ENCODE measurements at regions not wholly inside any gene's neighbourhood (a gene's known extent, or its start where the extent isn't known, plus 50 kb on each side); places are given as distances from the start of the nearest gene placed in this dataset.

- DNase-seq = no peak
- Mint-ChIP-seq H3K27ac (no peak overlapping the region), H3K4me1 (no peaks in the 10 kb centered on the region), H3K27me3 (peaks cover 7% of the 10 kb centered on the region), H3K9me3 (no peaks in the 10 kb centered on the region), H3K4me3 (no peak overlapping the region), H3K36me3 (no peaks in the 10 kb centered on the region)
These were observed 283.0 kb upstream of the CDH4 start for GRCh38 chr20:60968853-60969720.

GRCh38 chr20:60970601-60971000, 281.5 kb upstream of the CDH4 start:
- H3K9me3 Mint-ChIP-seq = no peaks in the 10 kb centered on the region
- H3K36me3 Mint-ChIP-seq = no peaks in the 10 kb centered on the region
- H3K4me3 Mint-ChIP-seq = no peak overlapping the region
- H3K27ac Mint-ChIP-seq = no peak overlapping the region
- no peak for DNase-seq
- H3K4me1 Mint-ChIP-seq = no peaks in the 10 kb centered on the region
- peaks cover 7% of the 10 kb centered on the region for H3K27me3 Mint-ChIP-seq

GRCh38 chr20:60974022-60974421, 278.0 kb upstream of the CDH4 start:
- DNase-seq = no peak
- Mint-ChIP-seq H3K9me3 (peaks cover 3% of the 10 kb centered on the region), H3K4me1 (no peaks in the 10 kb centered on the region), H3K27me3 (peaks cover 6% of the 10 kb centered on the region), H3K27ac (no peak overlapping the region), H3K36me3 (no peaks in the 10 kb centered on the region), H3K4me3 (no peak overlapping the region)

- no peak for DNase-seq
- Mint-ChIP-seq H3K4me1 (no peaks in the 10 kb centered on the region), H3K4me3 (no peak overlapping the region), H3K36me3 (no peaks in the 10 kb centered on the region), H3K27ac (no peak overlapping the region), H3K9me3 (peaks cover 7% of the 10 kb centered on the region), H3K27me3 (peaks cover 10% of the 10 kb centered on the region)
These were observed 277.6 kb upstream of the CDH4 start for GRCh38 chr20:60974441-60974945.

GRCh38 chr20:60976139-60976538, 275.9 kb upstream of the CDH4 start:
- H3K4me3 Mint-ChIP-seq = no peak overlapping the region
- peaks cover 18% of the 10 kb centered on the region for H3K9me3 Mint-ChIP-seq
- no peaks in the 10 kb centered on the region for H3K4me1 Mint-ChIP-seq
- no peaks in the 10 kb centered on the region for H3K36me3 Mint-ChIP-seq
- H3K27ac Mint-ChIP-seq = no peak overlapping the region
- H3K27me3 Mint-ChIP-seq = peaks cover 10% of the 10 kb centered on the region
- DNase-seq = no peak

GRCh38 chr20:60976913-60977312, 275.1 kb upstream of the CDH4 start:
- no peaks in the 10 kb centered on the region for H3K36me3 Mint-ChIP-seq
- peaks cover 18% of the 10 kb centered on the region for H3K9me3 Mint-ChIP-seq
- no peak overlapping the region for H3K4me3 Mint-ChIP-seq

GRCh38 chr20:60977901-60978300, 274.2 kb upstream of the CDH4 start:
- Mint-ChIP-seq H3K4me1 (no peaks in the 10 kb centered on the region), H3K9me3 (peaks cover 20% of the 10 kb centered on the region), H3K4me3 (no peak overlapping the region), H3K27me3 (peaks cover 7% of the 10 kb centered on the region), H3K27ac (no peak overlapping the region), H3K36me3 (no peaks in the 10 kb centered on the region)
- no peak for DNase-seq

More at GRCh38 chr20:60976913-60977312, 275.1 kb upstream of the CDH4 start:
- DNase-seq = no peak
- no peak overlapping the region for H3K27ac Mint-ChIP-seq
- no peaks in the 10 kb centered on the region for H3K4me1 Mint-ChIP-seq
- H3K27me3 Mint-ChIP-seq = peaks cover 10% of the 10 kb centered on the region

- DNase-seq = no peak
- peaks cover 4% of the 10 kb centered on the region for H3K27me3 Mint-ChIP-seq
- no peak overlapping the region for H3K27ac Mint-ChIP-seq
- no peaks in the 10 kb centered on the region for H3K36me3 Mint-ChIP-seq
- no peak overlapping the region for H3K4me3 Mint-ChIP-seq
- peaks cover 11% of the 10 kb centered on the region for H3K9me3 Mint-ChIP-seq
- H3K4me1 Mint-ChIP-seq = no peaks in the 10 kb centered on the region
These were observed 267.4 kb upstream of the CDH4 start for GRCh38 chr20:60984666-60985065.

GRCh38 chr20:60986506-60987156, 265.4 kb upstream of the CDH4 start:
- H3K27ac Mint-ChIP-seq = no peak overlapping the region
- H3K4me3 Mint-ChIP-seq = no peak overlapping the region
- no peaks in the 10 kb centered on the region for H3K36me3 Mint-ChIP-seq
- DNase-seq = no peak
- peaks cover 1% of the 10 kb centered on the region for H3K9me3 Mint-ChIP-seq
- H3K27me3 Mint-ChIP-seq = peaks cover 4% of the 10 kb centered on the region
- no peaks in the 10 kb centered on the region for H3K4me1 Mint-ChIP-seq

- no peaks in the 10 kb centered on the region for H3K4me1 Mint-ChIP-seq
- H3K4me3 Mint-ChIP-seq = no peak overlapping the region
- H3K27ac Mint-ChIP-seq = no peak overlapping the region
- H3K36me3 Mint-ChIP-seq = no peaks in the 10 kb centered on the region
- peaks cover 4% of the 10 kb centered on the region for H3K27me3 Mint-ChIP-seq
- H3K9me3 Mint-ChIP-seq = no peaks in the 10 kb centered on the region
- no peak for DNase-seq
These were observed 262.0 kb upstream of the CDH4 start for GRCh38 chr20:60990061-60990460.

- Mint-ChIP-seq H3K27ac (no peak overlapping the region), H3K4me3 (no peak overlapping the region), H3K4me1 (no peaks in the 10 kb centered on the region), H3K9me3 (no peaks in the 10 kb centered on the region), H3K36me3 (no peaks in the 10 kb centered on the region), H3K27me3 (peaks cover 4% of the 10 kb centered on the region)
- DNase-seq = no peak
These were observed 261.4 kb upstream of the CDH4 start for GRCh38 chr20:60990643-60991042.

GRCh38 chr20:60993433-60994044, 258.5 kb upstream of the CDH4 start:
- H3K27ac Mint-ChIP-seq = no peak overlapping the region
- no peaks in the 10 kb centered on the region for H3K9me3 Mint-ChIP-seq
- H3K27me3 Mint-ChIP-seq = peaks cover 4% of the 10 kb centered on the region
- no peaks in the 10 kb centered on the region for H3K36me3 Mint-ChIP-seq
- DNase-seq = no peak
- H3K4me1 Mint-ChIP-seq = no peaks in the 10 kb centered on the region
- H3K4me3 Mint-ChIP-seq = no peak overlapping the region

- no peak overlapping the region for H3K4me3 Mint-ChIP-seq
- H3K27ac Mint-ChIP-seq = no peak overlapping the region
- H3K27me3 Mint-ChIP-seq = no peaks in the 10 kb centered on the region
- no peaks in the 10 kb centered on the region for H3K4me1 Mint-ChIP-seq
- no peaks in the 10 kb centered on the region for H3K9me3 Mint-ChIP-seq
- no peak for DNase-seq
- no peaks in the 10 kb centered on the region for H3K36me3 Mint-ChIP-seq
These were observed 252.8 kb upstream of the CDH4 start for GRCh38 chr20:60999250-60999649.

GRCh38 chr20:61002090-61002489, 250.0 kb upstream of the CDH4 start:
- no peak overlapping the region for H3K27ac Mint-ChIP-seq
- no peaks in the 10 kb centered on the region for H3K9me3 Mint-ChIP-seq
- H3K4me1 Mint-ChIP-seq = no peaks in the 10 kb centered on the region
- no peak overlapping the region for H3K4me3 Mint-ChIP-seq
- H3K27me3 Mint-ChIP-seq = no peaks in the 10 kb centered on the region
- DNase-seq = no peak
- H3K36me3 Mint-ChIP-seq = no peaks in the 10 kb centered on the region

- no peaks in the 10 kb centered on the region for H3K4me1 Mint-ChIP-seq
- no peak overlapping the region for H3K4me3 Mint-ChIP-seq
- H3K27ac Mint-ChIP-seq = no peak overlapping the region
- H3K27me3 Mint-ChIP-seq = peaks cover 12% of the 10 kb centered on the region
- no peak for DNase-seq
- no peaks in the 10 kb centered on the region for H3K36me3 Mint-ChIP-seq
- H3K9me3 Mint-ChIP-seq = peaks cover 8% of the 10 kb centered on the region
These were observed 237.6 kb upstream of the CDH4 start for GRCh38 chr20:61014491-61014890.

All from activated naive CD8-positive, alpha-beta T cell treated with anti-CD3 and anti-CD28 coated beads for 36 hours (primary cell).